ENCODE measurements at regions not wholly inside any gene's neighbourhood (a gene's known extent, or its start where the extent isn't known, plus 50 kb on each side); places are given as distances from the start of the nearest gene placed in this dataset.
"Not testable (repeated sequence)": the region's sequence is repeated elsewhere in the genome, so short reads cannot be mapped to it uniquely, and the experiment has no call there.

- H3K27me3 ChIP-seq (replicated peaks; ENCODE audit: insufficient read depth); H3K36me3 ChIP-seq; DNase-seq (ENCODE audit: low spot score); H3K9me3 ChIP-seq; ATAC-seq (ENCODE audit: insufficient number of reproducible peaks, low FRiP score, low read depth); H3K27ac ChIP-seq; H3K4me3 ChIP-seq; H3K4me1 ChIP-seq (ENCODE audit: control insufficient read depth in 1 of 2, low read depth in 2 of 2): not testable (repeated sequence)
These were observed 110.5 kb upstream of the PLGLB2 start for GRCh38 chr2:87637249-87637990.

DNA sequence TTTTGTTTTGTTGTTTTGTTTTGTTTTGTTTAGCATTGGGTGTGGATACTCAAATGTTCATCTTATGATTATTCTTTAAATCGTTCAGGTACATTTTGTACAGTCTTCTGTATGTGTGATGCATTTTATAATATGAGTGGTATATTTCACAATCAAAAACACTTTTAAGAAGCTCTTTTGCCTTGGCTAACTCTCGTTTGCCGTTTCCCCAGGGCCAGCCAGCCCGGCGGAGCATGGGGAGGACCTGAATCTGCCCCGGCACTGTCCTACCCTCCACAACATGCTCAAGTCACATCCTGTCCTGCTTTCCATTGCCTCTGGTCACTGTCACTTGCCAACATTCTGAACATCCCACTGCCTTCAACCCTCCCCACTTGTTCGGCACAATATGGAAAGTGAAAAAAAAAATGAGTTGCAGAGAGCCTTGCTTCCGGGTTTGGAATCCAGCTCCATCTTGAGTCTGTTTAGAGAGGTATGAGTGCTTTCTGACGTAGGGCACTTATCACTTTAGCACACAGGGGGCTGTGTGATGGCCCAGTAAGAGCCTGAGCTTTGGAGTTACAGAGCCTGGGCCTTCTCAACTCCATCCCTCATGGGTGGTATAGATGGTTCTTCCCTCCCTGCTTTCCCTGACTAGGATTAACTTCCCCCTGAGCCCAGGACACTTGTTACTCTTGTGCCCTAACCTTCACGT, 109.6 kb upstream of the PLGLB2 start:
- not testable (repeated sequence) for H3K4me1 ChIP-seq (ENCODE audit: control insufficient read depth in 1 of 2, low read depth in 2 of 2); H3K27ac ChIP-seq; ATAC-seq (ENCODE audit: insufficient number of reproducible peaks, low FRiP score, low read depth); DNase-seq (ENCODE audit: low spot score); H3K36me3 ChIP-seq; H3K9me3 ChIP-seq; H3K4me3 ChIP-seq; H3K27me3 ChIP-seq (replicated peaks; ENCODE audit: insufficient read depth)

- H3K27me3 ChIP-seq (replicated peaks; ENCODE audit: insufficient read depth); H3K9me3 ChIP-seq; DNase-seq (ENCODE audit: low spot score); H3K36me3 ChIP-seq; H3K4me3 ChIP-seq; ATAC-seq (ENCODE audit: insufficient number of reproducible peaks, low FRiP score, low read depth); H3K4me1 ChIP-seq (ENCODE audit: control insufficient read depth in 1 of 2, low read depth in 2 of 2); H3K27ac ChIP-seq: not testable (repeated sequence)
These were observed 109.0 kb upstream of the PLGLB2 start for GRCh38 chr2:87638872-87639271.

- not testable (repeated sequence) for H3K9me3 ChIP-seq; H3K36me3 ChIP-seq; H3K27me3 ChIP-seq (replicated peaks; ENCODE audit: insufficient read depth); H3K4me3 ChIP-seq; DNase-seq (ENCODE audit: low spot score); ATAC-seq (ENCODE audit: insufficient number of reproducible peaks, low FRiP score, low read depth); H3K27ac ChIP-seq; H3K4me1 ChIP-seq (ENCODE audit: control insufficient read depth in 1 of 2, low read depth in 2 of 2)
These were observed 108.0 kb upstream of the PLGLB2 start for GRCh38 chr2:87639801-87640440.

DNA sequence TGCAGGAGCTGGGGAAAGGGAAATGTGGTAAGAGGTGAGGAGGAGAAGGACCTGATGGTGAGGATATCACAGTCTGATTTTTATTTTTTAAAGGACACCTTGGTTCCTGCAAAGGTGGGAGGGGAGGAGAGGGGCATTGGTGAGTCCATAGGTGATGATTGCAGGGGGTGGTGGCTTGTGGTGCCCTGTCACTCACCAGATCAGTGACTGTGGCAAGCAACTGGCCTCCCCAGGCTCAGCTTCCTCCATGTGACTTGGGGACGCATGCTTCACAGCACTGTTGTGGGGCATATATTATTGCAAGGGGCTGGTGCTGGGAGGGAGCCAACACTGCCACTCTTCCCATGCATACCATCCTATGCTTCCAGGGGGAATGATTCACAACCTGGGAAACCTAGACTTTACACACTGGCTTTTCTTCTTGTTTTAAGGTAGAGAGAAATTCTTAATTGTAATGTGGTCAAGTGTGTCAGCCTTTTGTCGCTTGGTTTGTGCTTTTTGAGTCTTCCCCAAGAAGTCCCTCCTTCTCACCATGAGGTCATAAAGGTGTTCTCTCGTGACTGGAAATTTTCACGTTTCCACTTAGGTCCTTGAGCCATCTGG, 106.8 kb upstream of the PLGLB2 start:
- H3K9me3 ChIP-seq; DNase-seq (ENCODE audit: low spot score); H3K27ac ChIP-seq; H3K27me3 ChIP-seq (replicated peaks; ENCODE audit: insufficient read depth); H3K4me1 ChIP-seq (ENCODE audit: control insufficient read depth in 1 of 2, low read depth in 2 of 2); H3K4me3 ChIP-seq; H3K36me3 ChIP-seq; ATAC-seq (ENCODE audit: insufficient number of reproducible peaks, low FRiP score, low read depth): not testable (repeated sequence)

GRCh38 chr2:87643165-87643564, 104.7 kb upstream of the PLGLB2 start:
- not testable (repeated sequence) for H3K27ac ChIP-seq; H3K4me3 ChIP-seq; ATAC-seq (ENCODE audit: insufficient number of reproducible peaks, low FRiP score, low read depth); DNase-seq (ENCODE audit: low spot score); H3K27me3 ChIP-seq (replicated peaks; ENCODE audit: insufficient read depth); H3K4me1 ChIP-seq (ENCODE audit: control insufficient read depth in 1 of 2, low read depth in 2 of 2); H3K36me3 ChIP-seq; H3K9me3 ChIP-seq

DNA sequence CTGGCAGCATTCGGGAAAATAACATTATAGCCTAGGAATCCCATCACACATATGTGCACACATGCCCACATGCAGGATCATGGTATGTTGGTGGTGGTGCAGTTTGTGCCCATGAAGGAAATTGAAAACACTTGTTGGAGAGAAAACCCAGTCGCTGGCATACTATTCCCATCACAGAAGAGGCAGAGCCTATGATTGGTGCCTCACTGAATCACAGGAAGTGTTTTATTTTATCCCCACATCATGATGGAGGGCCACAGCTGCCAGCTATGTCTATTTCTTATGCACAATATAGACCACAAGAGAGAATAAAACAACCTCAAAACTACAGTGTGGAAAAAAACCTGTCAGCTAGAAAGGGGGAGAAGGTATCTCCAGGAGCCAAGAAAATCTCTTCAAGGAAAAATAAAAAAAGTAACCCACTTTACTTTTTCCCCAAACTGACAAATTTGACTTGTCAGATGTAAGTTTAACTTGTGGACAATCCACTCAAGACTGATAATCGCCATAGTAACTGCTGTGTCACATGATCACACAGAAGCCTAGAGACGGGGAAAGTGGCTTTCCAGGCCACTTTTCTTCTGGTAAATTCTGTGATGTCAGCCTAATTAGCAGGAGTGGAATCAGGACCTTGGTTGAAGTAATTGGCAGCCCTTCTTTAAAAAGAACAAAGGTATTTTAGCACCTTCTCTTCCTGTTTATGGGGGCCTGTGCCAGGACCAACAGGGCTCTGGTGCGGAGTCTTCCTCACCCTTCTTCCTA, 100.0 kb upstream of the PLGLB2 start:
- H3K27me3 ChIP-seq (replicated peaks; ENCODE audit: insufficient read depth); DNase-seq (ENCODE audit: low spot score); H3K9me3 ChIP-seq; H3K27ac ChIP-seq; H3K4me1 ChIP-seq (ENCODE audit: control insufficient read depth in 1 of 2, low read depth in 2 of 2); H3K4me3 ChIP-seq; H3K36me3 ChIP-seq; ATAC-seq (ENCODE audit: insufficient number of reproducible peaks, low FRiP score, low read depth): not testable (repeated sequence)

GRCh38 chr2:87648815-87649214, 99.1 kb upstream of the PLGLB2 start:
- not testable (repeated sequence) for H3K36me3 ChIP-seq; H3K4me3 ChIP-seq; H3K4me1 ChIP-seq (ENCODE audit: control insufficient read depth in 1 of 2, low read depth in 2 of 2); DNase-seq (ENCODE audit: low spot score); H3K27ac ChIP-seq; H3K9me3 ChIP-seq; ATAC-seq (ENCODE audit: insufficient number of reproducible peaks, low FRiP score, low read depth); H3K27me3 ChIP-seq (replicated peaks; ENCODE audit: insufficient read depth)

DNA sequence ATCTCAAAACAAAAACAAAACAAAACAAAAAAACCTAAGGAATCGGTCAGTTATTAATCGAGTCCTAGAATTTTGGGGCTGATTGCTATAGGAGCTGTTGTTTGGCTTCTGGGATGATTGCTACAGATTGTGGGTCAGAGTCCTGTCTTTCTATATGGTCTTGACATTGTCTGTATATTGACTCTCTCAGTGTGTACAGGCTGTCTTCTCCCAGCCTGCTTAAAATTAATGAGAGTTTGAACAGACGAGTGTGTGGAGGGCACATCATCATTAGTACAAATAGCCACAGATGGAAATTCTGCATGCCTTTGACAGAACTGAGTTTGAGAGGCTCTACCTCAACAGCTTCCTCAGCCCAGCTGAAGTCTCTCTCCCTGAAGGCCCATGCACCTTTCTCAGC, 98.0 kb upstream of the PLGLB2 start:
- DNase-seq (ENCODE audit: low spot score); H3K27ac ChIP-seq; H3K4me3 ChIP-seq; H3K9me3 ChIP-seq; H3K36me3 ChIP-seq; ATAC-seq (ENCODE audit: insufficient number of reproducible peaks, low FRiP score, low read depth); H3K4me1 ChIP-seq (ENCODE audit: control insufficient read depth in 1 of 2, low read depth in 2 of 2); H3K27me3 ChIP-seq (replicated peaks; ENCODE audit: insufficient read depth): not testable (repeated sequence)

GRCh38 chr2:87650837-87651236, 97.0 kb upstream of the PLGLB2 start:
- ATAC-seq (ENCODE audit: insufficient number of reproducible peaks, low FRiP score, low read depth); DNase-seq (ENCODE audit: low spot score); H3K36me3 ChIP-seq; H3K27me3 ChIP-seq (replicated peaks; ENCODE audit: insufficient read depth); H3K27ac ChIP-seq; H3K9me3 ChIP-seq; H3K4me3 ChIP-seq; H3K4me1 ChIP-seq (ENCODE audit: control insufficient read depth in 1 of 2, low read depth in 2 of 2): not testable (repeated sequence)

DNA sequence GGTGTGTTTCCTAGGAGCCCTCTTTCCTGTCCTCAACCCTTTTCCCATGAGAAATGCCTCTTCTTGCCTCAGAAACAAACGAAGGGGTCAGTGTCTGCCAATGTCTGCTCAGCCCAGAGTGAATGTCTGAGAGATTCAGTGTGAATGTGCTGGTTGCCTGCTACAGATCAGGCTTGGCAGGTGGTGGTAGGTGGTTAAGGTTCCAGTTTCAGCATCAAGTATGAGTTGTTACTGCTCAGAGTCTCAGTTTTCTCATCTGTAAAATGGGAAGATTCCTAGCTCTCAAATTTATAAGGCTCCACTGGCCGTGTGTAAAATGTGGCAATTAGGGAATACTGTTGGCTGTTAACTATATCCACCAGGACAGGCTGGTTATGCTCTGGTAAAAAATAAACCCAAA, 96.3 kb upstream of the PLGLB2 start:
- H3K27me3 ChIP-seq (replicated peaks; ENCODE audit: insufficient read depth); H3K4me1 ChIP-seq (ENCODE audit: control insufficient read depth in 1 of 2, low read depth in 2 of 2); ATAC-seq (ENCODE audit: insufficient number of reproducible peaks, low FRiP score, low read depth); H3K9me3 ChIP-seq; H3K27ac ChIP-seq; H3K36me3 ChIP-seq; DNase-seq (ENCODE audit: low spot score); H3K4me3 ChIP-seq: not testable (repeated sequence)

DNA sequence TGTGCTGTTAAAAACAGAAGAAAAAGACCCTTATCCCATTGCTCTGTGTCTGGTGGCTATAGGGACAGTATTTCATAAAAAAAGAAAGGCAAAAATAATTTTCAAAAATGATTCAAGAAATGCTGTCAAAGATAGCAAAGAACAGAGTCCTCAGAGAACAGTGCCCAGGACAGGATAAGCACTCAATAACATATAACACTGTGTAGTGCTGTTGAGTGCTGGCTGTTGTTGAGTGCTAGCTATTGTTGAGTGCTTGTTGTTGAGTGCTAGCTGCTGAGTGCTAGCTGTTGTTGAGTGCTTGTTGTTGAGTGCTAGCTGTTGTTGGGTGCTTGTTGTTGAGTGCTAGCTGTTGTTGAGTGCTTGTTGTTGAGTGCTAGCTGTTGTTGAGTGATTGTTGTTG, 94.5 kb upstream of the PLGLB2 start:
- not testable (repeated sequence) for ATAC-seq (ENCODE audit: insufficient number of reproducible peaks, low FRiP score, low read depth); H3K4me3 ChIP-seq; DNase-seq (ENCODE audit: low spot score); H3K4me1 ChIP-seq (ENCODE audit: control insufficient read depth in 1 of 2, low read depth in 2 of 2); H3K9me3 ChIP-seq; H3K27me3 ChIP-seq (replicated peaks; ENCODE audit: insufficient read depth); H3K36me3 ChIP-seq; H3K27ac ChIP-seq

Data from thoracic aorta (tissue), 2 donors.